ENCODE measurements at regions not wholly inside any gene's neighbourhood (a gene's known extent, or its start where the extent isn't known, plus 50 kb on each side); places are given as distances from the start of the nearest gene placed in this dataset.

DNA sequence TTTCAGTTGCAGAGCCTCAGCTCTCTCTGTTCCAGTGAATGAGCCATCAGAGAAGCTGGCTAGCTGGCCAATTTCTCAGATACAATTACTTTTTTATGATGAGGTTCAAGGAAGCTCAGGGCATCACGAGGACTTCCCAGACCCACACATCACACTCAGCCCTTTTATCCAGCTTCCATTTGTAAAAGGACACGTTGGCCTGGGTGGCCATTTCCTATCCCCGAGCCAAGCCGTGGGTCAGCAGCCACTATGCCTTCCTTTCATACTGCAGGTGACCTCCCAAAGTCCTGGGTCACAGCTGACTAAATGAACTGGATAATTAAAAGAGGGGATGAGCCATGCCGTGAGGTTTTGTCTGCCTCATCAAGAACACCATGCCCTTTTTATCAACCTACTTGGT lies 236.9 kb upstream of the PPARGC1A start:
- Histone ChIP-seq H3K27ac (ENCODE audit: low read length) (no peak overlapping the region), H3K4me3 (ENCODE audit: low read length) (no peak overlapping the region), H3K9me3 (ENCODE audit: control insufficient read depth, insufficient read depth, low read length) (no peaks in the 10 kb centered on the region), H3K36me3 (ENCODE audit: control insufficient read depth, insufficient read depth, low read length) (no peaks in the 10 kb centered on the region), H3K4me1 (ENCODE audit: control insufficient read depth, insufficient read depth, low read length) (no peaks in the 10 kb centered on the region), H3K27me3 (ENCODE audit: control insufficient read depth, insufficient read depth, low read length) (no peaks in the 10 kb centered on the region)
- no peak for TF ChIP-seq CTCF (IDR thresholded peaks at IDR 0.05)
- WGBS (ENCODE audit: insufficient coverage), result 81% methylated on average over 5 of the region's 5 CpGs
- Mint-ChIP-seq H3K27ac (no peak overlapping the region), H3K9me3 (peaks cover 1 to 13% of the 10 kb centered on the region in 2 donors), H3K36me3 (no peaks in the 10 kb centered on the region), H3K4me3 (no peak overlapping the region), H3K27me3 (ENCODE audit: low read depth in 2 of 2) (no peaks in the 10 kb centered on the region), H3K4me1 (no peaks in the 10 kb centered on the region)
- DNase-seq (no peak), ATAC-seq (no peak)
- intact Hi-C loops (cut with micrococcal nuclease), result no loop called here

- Mint-ChIP-seq H3K36me3 (no peaks in the 10 kb centered on the region), H3K27me3 (ENCODE audit: low read depth in 2 of 2) (no peaks in the 10 kb centered on the region), H3K4me1 (no peaks in the 10 kb centered on the region), H3K9me3 (peaks cover 3 to 5% of the 10 kb centered on the region in 2 donors), H3K27ac (no peak overlapping the region), H3K4me3 (no peak overlapping the region)
- no peak for ATAC-seq
- intact Hi-C loops (cut with micrococcal nuclease), result no loop called here
- Histone ChIP-seq H3K36me3 (ENCODE audit: control insufficient read depth, insufficient read depth, low read length) (no peaks in the 10 kb centered on the region), H3K9me3 (ENCODE audit: control insufficient read depth, insufficient read depth, low read length) (peaks cover 4% of the 10 kb centered on the region), H3K27ac (ENCODE audit: low read length) (no peak overlapping the region), H3K4me3 (ENCODE audit: low read length) (no peak overlapping the region), H3K27me3 (ENCODE audit: control insufficient read depth, insufficient read depth, low read length) (no peaks in the 10 kb centered on the region), H3K4me1 (ENCODE audit: control insufficient read depth, insufficient read depth, low read length) (no peaks in the 10 kb centered on the region)
- WGBS (ENCODE audit: insufficient coverage), result 74% methylated on average over 15 of the region's 15 CpGs
- TF ChIP-seq CTCF (IDR thresholded peaks at IDR 0.05), result no peak
- no peak for DNase-seq
Measured at GRCh38 chr4:24121395-24122175, 231.7 kb upstream of the PPARGC1A start.

- no peak for TF ChIP-seq CTCF (IDR thresholded peaks at IDR 0.05)
- no peak for DNase-seq
- Histone ChIP-seq H3K4me1 (ENCODE audit: control insufficient read depth, insufficient read depth, low read length) (no peaks in the 10 kb centered on the region), H3K27me3 (ENCODE audit: control insufficient read depth, insufficient read depth, low read length) (no peaks in the 10 kb centered on the region), H3K4me3 (ENCODE audit: low read length) (no peak overlapping the region), H3K36me3 (ENCODE audit: control insufficient read depth, insufficient read depth, low read length) (no peaks in the 10 kb centered on the region), H3K9me3 (ENCODE audit: control insufficient read depth, insufficient read depth, low read length) (peaks cover 4% of the 10 kb centered on the region), H3K27ac (ENCODE audit: low read length) (no peak overlapping the region)
- Mint-ChIP-seq H3K27me3 (ENCODE audit: low read depth in 2 of 2) (no peaks in the 10 kb centered on the region), H3K4me1 (no peaks in the 10 kb centered on the region), H3K36me3 (no peaks in the 10 kb centered on the region), H3K4me3 (no peak overlapping the region), H3K27ac (no peak overlapping the region), H3K9me3 (peaks cover 5 to 9% of the 10 kb centered on the region in 2 donors)
- ATAC-seq, result no peak
- intact Hi-C loops (cut with micrococcal nuclease), result no loop called here
- 73% methylated on average over 8 of the region's 8 CpGs for WGBS (ENCODE audit: insufficient coverage)
Measured at GRCh38 chr4:24117975-24118374, 228.1 kb upstream of the PPARGC1A start.

GRCh38 chr4:24116107-24116506 lies 226.3 kb upstream of the PPARGC1A start:
- no peak overlapping the region for H3K27ac Mint-ChIP-seq
- no peak for ATAC-seq
- 83% methylated on average over 2 of the region's 3 CpGs for WGBS (ENCODE audit: insufficient coverage)
- no peaks in the 10 kb centered on the region for H3K36me3 Mint-ChIP-seq
- Histone ChIP-seq H3K27ac (ENCODE audit: low read length) (no peak overlapping the region), H3K36me3 (ENCODE audit: control insufficient read depth, insufficient read depth, low read length) (no peaks in the 10 kb centered on the region), H3K27me3 (ENCODE audit: control insufficient read depth, insufficient read depth, low read length) (no peaks in the 10 kb centered on the region), H3K9me3 (ENCODE audit: control insufficient read depth, insufficient read depth, low read length) (peaks cover 1% of the 10 kb centered on the region), H3K4me3 (ENCODE audit: low read length) (no peak overlapping the region), H3K4me1 (ENCODE audit: control insufficient read depth, insufficient read depth, low read length) (no peaks in the 10 kb centered on the region)
- no peak for DNase-seq
- intact Hi-C loops (cut with micrococcal nuclease), result no loop called here
- no peaks in the 10 kb centered on the region for H3K27me3 Mint-ChIP-seq (ENCODE audit: low read depth in 2 of 2)
- H3K4me3 Mint-ChIP-seq, result no peak overlapping the region
- peaks cover 2 to 5% of the 10 kb centered on the region in 2 donors for H3K9me3 Mint-ChIP-seq
- TF ChIP-seq CTCF (IDR thresholded peaks at IDR 0.05), result no peak
- no peaks in the 10 kb centered on the region for H3K4me1 Mint-ChIP-seq
